Spleen (tissue), 11 donors: ENCODE measurements at regions not wholly inside any gene's neighbourhood (a gene's known extent, or its start where the extent isn't known, plus 50 kb on each side); places are given as distances from the start of the nearest gene placed in this dataset.

Experiments
- DNase-seq: peaks from one replicate; pipeline ENCODE4 v3.0.0-alpha.2; 2020
- H3K27ac ChIP-seq, 8 donors: fragments of 200-600 bp; sonication (generic) in 7 of 8; 1 replicate in 4 of 8; 2 replicates in 4 of 8; pipeline versions ENCODE4 v1.5.0 to v1.8.0; 2016 to 2021; ENCODE audit warnings: inconsistent platforms in 4 of 8, mild to moderate bottlenecking in 4 of 8, moderate library complexity in 1 of 8
- H3K27me3 ChIP-seq, 7 donors: fragments of 200-600 bp; sonication (generic) in 6 of 7; replicated peaks in 1 of 7; 1 replicate in 4 of 7; 2 replicates in 3 of 7; pipeline versions ENCODE4 v1.5.0 to v1.8.0; 2016 to 2021; ENCODE audit warnings: inconsistent platforms in 3 of 7, mild to moderate bottlenecking in 1 of 7
- H3K36me3 ChIP-seq, 6 donors: fragments of 200-600 bp; sonication (generic) in 5 of 6; 1 replicate in 4 of 6; 2 replicates in 2 of 6; pipeline versions ENCODE4 v1.5.0 to v1.8.0; 2016 to 2021; ENCODE audit warnings: inconsistent platforms in 2 of 6
- H3K4me1 ChIP-seq, 6 donors: fragments of 200-600 bp; sonication (generic) in 5 of 6; 1 replicate in 3 of 6; 2 replicates in 3 of 6; pipeline versions ENCODE4 v1.5.0 to v1.8.0; 2016 to 2021; ENCODE audit warnings: inconsistent platforms in 3 of 6
- H3K4me3 ChIP-seq, 8 donors: fragments of 200-600 bp; sonication (generic) in 7 of 8; 1 replicate in 4 of 8; 2 replicates in 4 of 8; pipeline versions ENCODE4 v1.5.0 to v1.8.0; 2016 to 2021; ENCODE audit warnings: inconsistent platforms in 4 of 8, mild to moderate bottlenecking in 4 of 8, moderate library complexity in 2 of 8
- H3K9me3 ChIP-seq, 8 donors: fragments of 200-600 bp; sonication (generic) in 7 of 8; 1 replicate in 4 of 8; 2 replicates in 4 of 8; pipeline versions ENCODE4 v1.5.0 to v1.8.0; 2016 to 2021; ENCODE audit warnings: inconsistent platforms in 4 of 8
- POLR2A ChIP-seq, 3 donors: fragments of 450-650 bp; IDR thresholded peaks; one replicate each; pipeline ENCODE4 v1.5.1; 2017; ENCODE audit warnings: antibody characterized with exemption in 3 of 3, mild to moderate bottlenecking in 1 of 3
- POLR2AphosphoS5 ChIP-seq, 3 donors: sonication (generic); formaldehyde crosslinking; IDR thresholded peaks; one replicate each; pipeline ENCODE4 v1.5.1; 2017; ENCODE audit warnings: antibody characterized with exemption in 3 of 3
- WGBS, 5 donors: extraction: QIAGEN DNeasy Blood & Tissue Kit in 3 of 5; methylation state at CpG; one replicate each; pipeline versions ENCODE4 v1.1.5 to v1.1.7; 2013 to 2018; 5-methylcytosine and 5-hydroxymethylcytosine counted together
- intact Hi-C: fragments of 100-400 bp; cut with DNase I; formaldehyde crosslinking; loops from one replicate; pipeline ENCODE4 v1.15.0; 2023; ENCODE audit warnings: low total_unique reads
- TF ChIP-seq, protein P1 (sequence below), 11 experiments: fragments of 200-600 bp in 7 of 11; fragments of 450-650 bp in 4 of 11; sonication (generic) in 4 of 11; IDR thresholded peaks in 8 of 11; conservative IDR thresholded peaks in 3 of 11; 1 replicate in 7 of 11; 2 replicates in 4 of 11; pipeline versions ENCODE4 v1.4.0 to v1.8.0; 2016 to 2021; ENCODE audit warnings: antibody characterized with exemption in 11 of 11, inconsistent platforms in 4 of 11, mild to moderate bottlenecking in 1 of 11
- donor health status: healthy with polysubstance abuse.
- donor health status: DM: no; HTN: no; CAD: no; lungs with moderate emphysema.
- donor health status: DM: no; HTN: no; CAD: no.
- donor health status: Bipolar disorder and iron deficiency.
- donor health status: healthy.
- donor health status: DM: no; HTN: no; CAD: no.
- donor health status: DM: yes; HTN: yes; CAD: no.

DNA sequence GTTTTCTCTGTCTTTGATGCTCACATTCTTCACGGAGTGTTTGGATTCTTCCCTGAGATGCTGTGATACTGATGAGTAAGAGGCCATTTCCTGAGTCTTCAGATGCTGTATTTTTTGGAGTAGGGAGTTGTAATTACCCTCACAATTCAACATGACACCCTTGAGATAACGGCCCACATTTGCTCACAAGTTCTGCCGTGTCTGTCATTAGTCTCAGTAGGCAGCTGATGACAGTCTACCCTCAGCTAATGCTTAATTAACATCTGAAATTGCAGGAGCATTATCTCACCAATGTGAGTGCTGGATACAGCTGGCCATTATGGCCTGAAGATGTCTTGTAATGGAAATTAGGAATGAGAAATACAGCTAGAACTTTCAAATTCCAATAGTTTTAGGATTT is 307.1 kb upstream of the ADCY2 start:
- no peak for TF ChIP-seq POLR2AphosphoS5 (IDR thresholded peaks at IDR 0.05)
- TF ChIP-seq, protein P1, sequence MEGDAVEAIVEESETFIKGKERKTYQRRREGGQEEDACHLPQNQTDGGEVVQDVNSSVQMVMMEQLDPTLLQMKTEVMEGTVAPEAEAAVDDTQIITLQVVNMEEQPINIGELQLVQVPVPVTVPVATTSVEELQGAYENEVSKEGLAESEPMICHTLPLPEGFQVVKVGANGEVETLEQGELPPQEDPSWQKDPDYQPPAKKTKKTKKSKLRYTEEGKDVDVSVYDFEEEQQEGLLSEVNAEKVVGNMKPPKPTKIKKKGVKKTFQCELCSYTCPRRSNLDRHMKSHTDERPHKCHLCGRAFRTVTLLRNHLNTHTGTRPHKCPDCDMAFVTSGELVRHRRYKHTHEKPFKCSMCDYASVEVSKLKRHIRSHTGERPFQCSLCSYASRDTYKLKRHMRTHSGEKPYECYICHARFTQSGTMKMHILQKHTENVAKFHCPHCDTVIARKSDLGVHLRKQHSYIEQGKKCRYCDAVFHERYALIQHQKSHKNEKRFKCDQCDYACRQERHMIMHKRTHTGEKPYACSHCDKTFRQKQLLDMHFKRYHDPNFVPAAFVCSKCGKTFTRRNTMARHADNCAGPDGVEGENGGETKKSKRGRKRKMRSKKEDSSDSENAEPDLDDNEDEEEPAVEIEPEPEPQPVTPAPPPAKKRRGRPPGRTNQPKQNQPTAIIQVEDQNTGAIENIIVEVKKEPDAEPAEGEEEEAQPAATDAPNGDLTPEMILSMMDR (IDR thresholded peaks at IDR 0.05 in 8 of 11, conservative IDR thresholded peaks at IDR 0.05 in 3 of 11), result no peak
- TF ChIP-seq POLR2A (IDR thresholded peaks at IDR 0.05), result no peak
- H3K9me3 ChIP-seq, result peaks cover 0 to 7% (median 0%) of the 10 kb centered on the region in 8 donors
- no peaks in the 10 kb centered on the region for H3K36me3 ChIP-seq
- WGBS, 5 donors, result 15 to 30% (median 24%) methylated on average over 3 of the region's 3 CpGs
- no peak for DNase-seq
- intact Hi-C loops, result no loop called here
- H3K27me3 ChIP-seq, result no peaks in the 10 kb centered on the region
- no peak overlapping the region for H3K4me3 ChIP-seq
- H3K27ac ChIP-seq, result no peak overlapping the region
- no peaks in the 10 kb centered on the region for H3K4me1 ChIP-seq

DNA sequence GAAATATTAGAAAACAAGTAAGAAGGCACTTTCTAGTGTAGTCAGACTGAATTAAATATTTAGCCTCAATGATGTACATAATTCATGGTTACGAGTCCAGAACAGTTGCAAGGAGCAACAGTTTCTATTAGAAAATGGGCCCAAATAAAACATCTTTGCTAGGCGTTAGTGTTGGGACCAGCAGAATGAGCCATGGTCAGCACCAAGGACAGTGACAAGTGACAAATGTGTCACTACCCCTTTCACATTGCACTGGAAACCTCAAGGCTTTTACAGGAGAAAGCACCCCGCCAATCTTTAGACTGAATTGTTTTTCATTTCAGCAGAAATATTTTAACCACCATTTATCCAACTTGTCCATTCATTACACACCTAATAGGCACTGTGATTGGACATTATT is 301.3 kb upstream of the ADCY2 start:
- WGBS, 5 donors, result 34 to 49% (median 36%) methylated on average over 3 of the region's 3 CpGs
- no peak for DNase-seq
- H3K36me3 ChIP-seq, result no peaks in the 10 kb centered on the region

DNA sequence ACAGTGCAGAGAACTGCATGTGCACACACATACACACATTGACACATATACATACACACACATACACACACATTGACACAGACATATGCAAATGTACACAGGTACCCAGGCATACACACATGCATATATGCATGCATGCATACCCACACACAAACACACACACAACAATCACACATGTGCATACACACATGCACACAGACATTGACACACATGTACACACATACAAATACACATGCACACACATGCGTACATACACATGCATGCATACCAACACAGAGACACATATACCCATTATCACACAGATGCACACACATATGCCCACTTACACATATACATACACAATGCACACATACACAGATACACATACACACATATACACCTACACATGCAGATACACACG is 299.6 kb upstream of the ADCY2 start:
- Histone ChIP-seq H3K36me3 (no peaks in the 10 kb centered on the region), H3K4me3 (no peak overlapping the region), H3K27ac (no peak overlapping the region), H3K4me1 (no peaks in the 10 kb centered on the region), H3K27me3 (no peaks in the 10 kb centered on the region), H3K9me3 (no peaks in the 10 kb centered on the region)
- 79 to 92% (median 82%) methylated on average over 2 of the region's 2 CpGs for WGBS, 5 donors
- intact Hi-C loops, result no loop called here
- no peak for DNase-seq
- TF ChIP-seq POLR2AphosphoS5 (IDR thresholded peaks at IDR 0.05) (no peak), POLR2A (IDR thresholded peaks at IDR 0.05) (no peak)
- TF ChIP-seq, protein P1 (IDR thresholded peaks at IDR 0.05 in 8 of 11, conservative IDR thresholded peaks at IDR 0.05 in 3 of 11), result no peak

More for the DNA sequence above, 301.3 kb upstream of the ADCY2 start:
- TF ChIP-seq POLR2AphosphoS5 (IDR thresholded peaks at IDR 0.05), result no peak
- TF ChIP-seq, protein P1 (IDR thresholded peaks at IDR 0.05 in 8 of 11, conservative IDR thresholded peaks at IDR 0.05 in 3 of 11), result no peak
- TF ChIP-seq POLR2A (IDR thresholded peaks at IDR 0.05), result no peak
- intact Hi-C loops, result no loop called here
- Histone ChIP-seq H3K27me3 (no peaks in the 10 kb centered on the region), H3K9me3 (no peaks in the 10 kb centered on the region), H3K4me3 (no peak overlapping the region), H3K4me1 (no peaks in the 10 kb centered on the region), H3K27ac (no peak overlapping the region)

DNA sequence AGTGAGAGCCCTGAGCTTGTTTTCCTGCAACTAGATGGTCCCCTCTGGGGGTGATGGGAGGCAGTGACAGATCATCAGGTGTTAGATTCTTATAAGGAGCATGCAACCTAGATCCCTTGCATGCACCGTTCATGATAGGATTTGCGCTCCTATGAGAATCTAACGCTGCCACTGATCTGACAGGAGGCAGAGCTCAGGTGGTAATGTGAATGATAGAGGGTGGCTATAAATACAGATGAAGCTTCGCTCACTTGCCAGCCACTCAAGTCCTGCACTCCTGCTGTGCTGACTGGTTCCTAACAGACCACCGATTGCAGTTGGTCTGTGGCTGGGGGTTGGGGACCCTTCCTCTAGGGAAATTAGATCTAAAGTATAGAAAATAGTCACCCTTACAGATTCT is 290.6 kb upstream of the ADCY2 start:
- no peak overlapping the region for H3K4me3 ChIP-seq
- H3K36me3 ChIP-seq, result no peaks in the 10 kb centered on the region
- TF ChIP-seq POLR2AphosphoS5 (IDR thresholded peaks at IDR 0.05), result no peak
- TF ChIP-seq, protein P1 (IDR thresholded peaks at IDR 0.05 in 8 of 11, conservative IDR thresholded peaks at IDR 0.05 in 3 of 11), result no peak
- TF ChIP-seq POLR2A (IDR thresholded peaks at IDR 0.05), result no peak
- no peaks in the 10 kb centered on the region for H3K4me1 ChIP-seq
- H3K9me3 ChIP-seq, result no peaks in the 10 kb centered on the region
- no peaks in the 10 kb centered on the region for H3K27me3 ChIP-seq
- H3K27ac ChIP-seq, result no peak overlapping the region
- WGBS, 5 donors, result 60 to 76% (median 68%) methylated on average over 5 of the region's 5 CpGs
- DNase-seq, result no peak
- intact Hi-C loops, result no loop called here
